ENCODE measurements at regions not wholly inside any gene's neighbourhood (a gene's known extent, or its start where the extent isn't known, plus 50 kb on each side); places are given as distances from the start of the nearest gene placed in this dataset.

DNA sequence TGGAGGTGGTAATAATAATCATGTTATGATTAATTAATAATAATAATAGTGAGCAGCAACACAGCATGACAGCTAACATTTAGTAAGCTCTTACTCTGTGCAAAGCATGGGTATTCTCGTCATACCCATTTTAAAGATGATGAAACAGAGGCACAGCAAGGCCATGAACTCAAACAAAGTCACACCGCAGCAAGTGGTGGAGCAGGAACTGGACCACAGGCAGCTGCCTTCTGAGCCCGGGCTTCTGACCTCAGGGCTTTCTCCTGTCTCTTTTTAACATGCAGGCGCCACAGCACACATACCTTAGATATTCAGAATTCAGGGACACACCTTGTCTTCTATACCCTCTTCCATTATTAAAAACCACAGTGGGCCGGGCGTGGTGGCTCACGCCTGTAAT, 50.7 kb upstream of the SPATA12 start:
- Histone ChIP-seq H3K27ac (peak overlapping the region in 1 of 2 donors; percentile 91), H3K9me3 (no peaks in the 10 kb centered on the region), H3K4me1 (replicated peaks) (peaks cover 39% of the 10 kb centered on the region), H3K36me3 (no peaks in the 10 kb centered on the region), H3K27me3 (replicated peaks; ENCODE audit: insufficient read depth) (no peaks in the 10 kb centered on the region), H3K4me3 (no peak overlapping the region)
- no peak for DNase-seq (ENCODE audit: low spot score)
- intact Hi-C loops (cut with DNase I): no loop called here
- TF ChIP-seq POLR2AphosphoS5 (IDR thresholded peaks at IDR 0.05) (no peak), CTCF (IDR thresholded peaks at IDR 0.05) (no peak), POLR2A (IDR thresholded peaks at IDR 0.05) (no peak)
- 97% methylated on average over 7 of the region's 7 CpGs for WGBS

GRCh38 chr3:57009367-57009766, 51.1 kb upstream of the SPATA12 start:
- TF ChIP-seq CTCF (IDR thresholded peaks at IDR 0.05) (no peak), POLR2A (IDR thresholded peaks at IDR 0.05) (no peak), POLR2AphosphoS5 (IDR thresholded peaks at IDR 0.05) (no peak)
- Histone ChIP-seq H3K27ac (peak overlapping the region in 1 of 2 donors; percentile 91), H3K4me3 (no peak overlapping the region), H3K4me1 (replicated peaks) (peaks cover 39% of the 10 kb centered on the region), H3K36me3 (no peaks in the 10 kb centered on the region), H3K27me3 (replicated peaks; ENCODE audit: insufficient read depth) (no peaks in the 10 kb centered on the region), H3K9me3 (no peaks in the 10 kb centered on the region)
- 55% methylated on average over 7 of the region's 7 CpGs for WGBS
- no peak for DNase-seq (ENCODE audit: low spot score)
- intact Hi-C loops (cut with DNase I): no loop called here

- Histone ChIP-seq H3K4me1 (replicated peaks) (peaks cover 39% of the 10 kb centered on the region), H3K27ac (peak overlapping the region; percentile 79 to 91), H3K27me3 (replicated peaks; ENCODE audit: insufficient read depth) (no peaks in the 10 kb centered on the region), H3K9me3 (no peaks in the 10 kb centered on the region), H3K4me3 (no peak overlapping the region), H3K36me3 (no peaks in the 10 kb centered on the region)
- intact Hi-C loops (cut with DNase I): no loop called here
- DNase-seq (ENCODE audit: low spot score): peak; percentile 64
- no peak for TF ChIP-seq POLR2A (IDR thresholded peaks at IDR 0.05)
- WGBS: 24% methylated on average over 18 of the region's 18 CpGs
These were observed 52.7 kb upstream of the SPATA12 start for GRCh38 chr3:57007521-57008460.

DNA sequence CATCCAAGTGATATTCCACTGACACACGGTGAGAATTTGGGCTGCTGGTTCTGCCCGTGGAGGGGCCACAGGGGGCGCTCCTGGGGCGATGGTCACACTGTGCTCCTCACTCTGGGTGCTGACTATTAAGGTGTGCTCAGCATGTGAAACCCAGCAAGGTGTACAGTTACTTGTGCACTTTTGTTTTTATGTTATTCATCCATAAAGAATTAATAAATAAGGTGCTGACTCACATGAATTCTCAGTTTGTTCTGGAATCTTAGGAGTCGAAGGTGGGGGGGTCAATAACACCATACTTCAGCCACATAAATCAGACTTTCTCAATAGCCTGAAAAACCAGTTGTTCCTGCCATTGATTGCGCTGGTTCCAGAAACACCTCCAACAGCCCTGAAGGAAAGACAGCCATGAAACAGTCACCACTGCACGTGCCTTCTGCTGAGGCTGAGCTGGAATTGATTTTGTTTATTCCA, 53.5 kb upstream of the SPATA12 start:
- no peaks in the 10 kb centered on the region for H3K27me3 ChIP-seq (replicated peaks; ENCODE audit: insufficient read depth)
- intact Hi-C loops (cut with DNase I): no loop called here
- no peaks in the 10 kb centered on the region for H3K36me3 ChIP-seq
- H3K4me1 ChIP-seq (replicated peaks): peaks cover 39% of the 10 kb centered on the region
- TF ChIP-seq POLR2AphosphoS5 (IDR thresholded peaks at IDR 0.05) (peak; percentile 94), CTCF (IDR thresholded peaks at IDR 0.05) (peak in 2 of 4 experiments; percentile 6 to 37), POLR2A (IDR thresholded peaks at IDR 0.05) (no peak)
- H3K4me3 ChIP-seq: no peak overlapping the region
- H3K27ac ChIP-seq: peak overlapping the region; percentile 79 to 91
- peak; percentile 86 for DNase-seq (ENCODE audit: low spot score)
- 33% methylated on average over 7 of the region's 7 CpGs for WGBS
- no peaks in the 10 kb centered on the region for H3K9me3 ChIP-seq

- no peaks in the 10 kb centered on the region for H3K27me3 ChIP-seq (replicated peaks; ENCODE audit: insufficient read depth)
- intact Hi-C loops (cut with DNase I): no loop called here
- no peaks in the 10 kb centered on the region for H3K9me3 ChIP-seq
- peak overlapping the region; percentile 79 to 91 for H3K27ac ChIP-seq
- H3K36me3 ChIP-seq: no peaks in the 10 kb centered on the region
- no peak overlapping the region for H3K4me3 ChIP-seq
- WGBS: 39% methylated on average over 11 of the region's 11 CpGs
- no peak for TF ChIP-seq CTCF (IDR thresholded peaks at IDR 0.05)
- peak; percentile 21 for TF ChIP-seq POLR2AphosphoS5 (IDR thresholded peaks at IDR 0.05)
- H3K4me1 ChIP-seq (replicated peaks): peaks cover 38% of the 10 kb centered on the region
- DNase-seq (ENCODE audit: low spot score): peak; percentile 52
These were observed 54.2 kb upstream of the SPATA12 start for GRCh38 chr3:57006179-57006657.

Measured in prostate gland (tissue), 2 donors.